ENCODE measurements at regions not wholly inside any gene's neighbourhood (a gene's known extent, or its start where the extent isn't known, plus 50 kb on each side); places are given as distances from the start of the nearest gene placed in this dataset.

GRCh38 chr15:29472901-29473445, 203.4 kb upstream of the NSMCE3 start:
- WGBS: 71% methylated on average over 4 of the region's 4 CpGs
- Histone ChIP-seq H3K27me3 (ENCODE audit: control insufficient read depth in 4 of 4, insufficient read depth in 4 of 4, low read length in 3 of 4) (no peaks in the 10 kb centered on the region), H3K4me1 (ENCODE audit: control insufficient read depth in 4 of 4, insufficient read depth in 4 of 4, low read length in 3 of 4) (peaks cover 2 to 9% (median 2%) of the 10 kb centered on the region in 4 donors), H3K9ac (ENCODE audit: low read depth in 1 of 2, low read length in 2 of 2) (no peak overlapping the region), H3K36me3 (ENCODE audit: control insufficient read depth in 4 of 4, insufficient read depth in 3 of 4, low read depth in 1 of 4, low read length in 3 of 4) (no peaks in the 10 kb centered on the region), H3K9me3 (ENCODE audit: control insufficient read depth in 4 of 4, low read length in 3 of 4) (no peaks in the 10 kb centered on the region), H3K4me3 (ENCODE audit: low read depth in 1 of 3, low read length in 3 of 3) (no peak overlapping the region), H3K27ac (ENCODE audit: low read depth in 1 of 2, low read length in 2 of 2) (no peak overlapping the region)
- no peak for TF ChIP-seq RAD21 (IDR thresholded peaks at IDR 0.05)
- TF ChIP-seq, protein P1, sequence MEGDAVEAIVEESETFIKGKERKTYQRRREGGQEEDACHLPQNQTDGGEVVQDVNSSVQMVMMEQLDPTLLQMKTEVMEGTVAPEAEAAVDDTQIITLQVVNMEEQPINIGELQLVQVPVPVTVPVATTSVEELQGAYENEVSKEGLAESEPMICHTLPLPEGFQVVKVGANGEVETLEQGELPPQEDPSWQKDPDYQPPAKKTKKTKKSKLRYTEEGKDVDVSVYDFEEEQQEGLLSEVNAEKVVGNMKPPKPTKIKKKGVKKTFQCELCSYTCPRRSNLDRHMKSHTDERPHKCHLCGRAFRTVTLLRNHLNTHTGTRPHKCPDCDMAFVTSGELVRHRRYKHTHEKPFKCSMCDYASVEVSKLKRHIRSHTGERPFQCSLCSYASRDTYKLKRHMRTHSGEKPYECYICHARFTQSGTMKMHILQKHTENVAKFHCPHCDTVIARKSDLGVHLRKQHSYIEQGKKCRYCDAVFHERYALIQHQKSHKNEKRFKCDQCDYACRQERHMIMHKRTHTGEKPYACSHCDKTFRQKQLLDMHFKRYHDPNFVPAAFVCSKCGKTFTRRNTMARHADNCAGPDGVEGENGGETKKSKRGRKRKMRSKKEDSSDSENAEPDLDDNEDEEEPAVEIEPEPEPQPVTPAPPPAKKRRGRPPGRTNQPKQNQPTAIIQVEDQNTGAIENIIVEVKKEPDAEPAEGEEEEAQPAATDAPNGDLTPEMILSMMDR (IDR thresholded peaks at IDR 0.05; ENCODE audit: low read depth, low read length, missing input control): no peak
- no peak for TF ChIP-seq YY1 (IDR thresholded peaks at IDR 0.05)
- TF ChIP-seq, protein P2, sequence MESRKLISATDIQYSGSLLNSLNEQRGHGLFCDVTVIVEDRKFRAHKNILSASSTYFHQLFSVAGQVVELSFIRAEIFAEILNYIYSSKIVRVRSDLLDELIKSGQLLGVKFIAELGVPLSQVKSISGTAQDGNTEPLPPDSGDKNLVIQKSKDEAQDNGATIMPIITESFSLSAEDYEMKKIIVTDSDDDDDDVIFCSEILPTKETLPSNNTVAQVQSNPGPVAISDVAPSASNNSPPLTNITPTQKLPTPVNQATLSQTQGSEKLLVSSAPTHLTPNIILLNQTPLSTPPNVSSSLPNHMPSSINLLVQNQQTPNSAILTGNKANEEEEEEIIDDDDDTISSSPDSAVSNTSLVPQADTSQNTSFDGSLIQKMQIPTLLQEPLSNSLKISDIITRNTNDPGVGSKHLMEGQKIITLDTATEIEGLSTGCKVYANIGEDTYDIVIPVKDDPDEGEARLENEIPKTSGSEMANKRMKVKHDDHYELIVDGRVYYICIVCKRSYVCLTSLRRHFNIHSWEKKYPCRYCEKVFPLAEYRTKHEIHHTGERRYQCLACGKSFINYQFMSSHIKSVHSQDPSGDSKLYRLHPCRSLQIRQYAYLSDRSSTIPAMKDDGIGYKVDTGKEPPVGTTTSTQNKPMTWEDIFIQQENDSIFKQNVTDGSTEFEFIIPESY (IDR thresholded peaks at IDR 0.05): no peak
- TF ChIP-seq, protein P3, sequence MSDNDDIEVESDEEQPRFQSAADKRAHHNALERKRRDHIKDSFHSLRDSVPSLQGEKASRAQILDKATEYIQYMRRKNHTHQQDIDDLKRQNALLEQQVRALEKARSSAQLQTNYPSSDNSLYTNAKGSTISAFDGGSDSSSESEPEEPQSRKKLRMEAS (IDR thresholded peaks at IDR 0.05): no peak
- TF ChIP-seq HNF4A (conservative IDR thresholded peaks at IDR 0.05): no peak
- TF ChIP-seq NR2F2 (IDR thresholded peaks at IDR 0.05): no peak
- no peak for DNase-seq (ENCODE audit: low spot score)

DNA sequence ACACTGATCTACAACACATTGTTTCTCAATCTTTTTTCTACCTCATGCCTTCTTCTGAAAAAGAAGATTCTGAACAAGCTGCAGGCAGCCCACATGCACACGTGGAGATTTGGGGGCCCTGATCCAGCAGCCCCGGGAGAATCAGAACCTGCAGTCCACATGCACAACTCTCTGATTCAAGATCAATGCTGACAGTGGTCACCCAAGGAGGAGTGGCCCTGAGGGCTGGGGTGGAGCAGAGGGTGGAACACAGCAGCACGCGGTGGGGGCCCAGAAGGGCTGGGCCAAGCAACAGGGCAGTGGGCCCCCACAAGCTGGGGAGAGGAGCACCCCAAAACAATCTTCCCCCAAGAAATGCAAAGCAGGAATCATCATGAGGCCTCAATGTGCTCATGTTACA, 202.1 kb upstream of the NSMCE3 start:
- TF ChIP-seq YY1 (IDR thresholded peaks at IDR 0.05) (no peak), RAD21 (IDR thresholded peaks at IDR 0.05) (no peak), HNF4G (IDR thresholded peaks at IDR 0.05) (no peak), RXRA (IDR thresholded peaks at IDR 0.05) (no peak), NR2F2 (IDR thresholded peaks at IDR 0.05) (no peak), REST (IDR thresholded peaks at IDR 0.05) (no peak), FOXA1 (IDR thresholded peaks at IDR 0.05) (no peak), HNF4A (conservative IDR thresholded peaks at IDR 0.05) (no peak), GABPA (IDR thresholded peaks at IDR 0.05 in 1 of 2, conservative IDR thresholded peaks at IDR 0.05 in 1 of 2) (no peak), SP1 (IDR thresholded peaks at IDR 0.05) (no peak)
- TF ChIP-seq, protein P4, sequence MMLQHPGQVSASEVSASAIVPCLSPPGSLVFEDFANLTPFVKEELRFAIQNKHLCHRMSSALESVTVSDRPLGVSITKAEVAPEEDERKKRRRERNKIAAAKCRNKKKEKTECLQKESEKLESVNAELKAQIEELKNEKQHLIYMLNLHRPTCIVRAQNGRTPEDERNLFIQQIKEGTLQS (IDR thresholded peaks at IDR 0.05): no peak
- TF ChIP-seq, protein P3 (IDR thresholded peaks at IDR 0.05): no peak
- TF ChIP-seq, protein P2 (IDR thresholded peaks at IDR 0.05): no peak
- Histone ChIP-seq H3K36me3 (ENCODE audit: control insufficient read depth in 4 of 4, insufficient read depth in 3 of 4, low read depth in 1 of 4, low read length in 3 of 4) (no peaks in the 10 kb centered on the region), H3K4me3 (ENCODE audit: low read depth in 1 of 3, low read length in 3 of 3) (no peak overlapping the region), H3K9me3 (ENCODE audit: control insufficient read depth in 4 of 4, low read length in 3 of 4) (no peaks in the 10 kb centered on the region), H3K27ac (ENCODE audit: low read depth in 1 of 2, low read length in 2 of 2) (no peak overlapping the region), H3K27me3 (ENCODE audit: control insufficient read depth in 4 of 4, insufficient read depth in 4 of 4, low read length in 3 of 4) (no peaks in the 10 kb centered on the region), H3K9ac (ENCODE audit: low read depth in 1 of 2, low read length in 2 of 2) (no peak overlapping the region), H3K4me1 (ENCODE audit: control insufficient read depth in 4 of 4, insufficient read depth in 4 of 4, low read length in 3 of 4) (peaks cover 2 to 9% (median 2%) of the 10 kb centered on the region in 4 donors)
- no peak for DNase-seq (ENCODE audit: low spot score)
- 83% methylated on average over 4 of the region's 4 CpGs for WGBS

Data from liver (tissue), 8 donors.